ENCODE measurements at regions not wholly inside any gene's neighbourhood (a gene's known extent, or its start where the extent isn't known, plus 50 kb on each side); places are given as distances from the start of the nearest gene placed in this dataset.

DNA sequence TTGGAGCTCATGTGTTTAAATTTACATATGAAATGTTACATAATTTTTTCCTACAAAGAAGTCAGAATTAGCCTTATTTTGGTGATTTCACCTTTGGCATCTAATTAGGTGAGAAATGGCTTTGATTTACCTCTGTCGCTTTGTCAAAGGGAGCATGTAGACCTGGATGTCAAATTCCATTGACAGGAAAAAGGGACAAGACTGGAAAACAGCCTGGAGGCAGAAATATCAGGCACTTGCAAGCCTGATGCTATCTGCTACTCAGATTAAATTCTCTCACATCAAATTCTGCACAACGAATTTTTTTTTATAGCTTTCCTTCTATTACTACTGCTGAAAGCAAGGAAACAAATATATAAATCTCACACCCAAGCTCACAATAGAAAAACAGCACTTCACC lies 54.1 kb upstream of the CTNND2 start:
- ATAC-seq: no peak

DNA sequence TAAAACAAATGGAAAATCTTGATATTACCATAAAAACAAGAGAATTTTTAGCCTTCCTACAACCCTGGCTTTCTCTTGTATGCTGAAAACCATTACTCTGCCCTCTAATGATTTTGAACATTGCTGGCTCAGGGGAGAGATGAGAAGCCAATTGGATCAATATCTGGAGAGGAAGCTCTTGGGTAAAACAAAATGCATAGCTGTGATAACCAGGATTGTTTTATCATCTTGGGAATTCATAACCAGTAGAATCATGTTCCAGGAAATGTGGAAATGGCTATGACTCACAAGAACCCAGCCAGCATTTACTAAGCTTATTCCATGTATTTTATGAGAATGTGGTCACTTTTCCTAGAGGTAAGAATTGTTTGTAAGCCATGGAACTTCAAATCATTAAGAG lies 51.1 kb upstream of the CTNND2 start:
- peaks cover 9 to 10% of the 10 kb centered on the region in 2 donors for H3K9me3 Mint-ChIP-seq
- H3K27ac Mint-ChIP-seq: no peak overlapping the region
- DNase-seq (ENCODE audit: low spot score in 2 of 2) (no peak), ATAC-seq (no peak)
- H3K36me3 Mint-ChIP-seq: no peaks in the 10 kb centered on the region

More for the DNA sequence above, 54.1 kb upstream of the CTNND2 start:
- DNase-seq (ENCODE audit: low spot score in 2 of 2): no peak
- Mint-ChIP-seq H3K27ac (no peak overlapping the region), H3K9me3 (peaks cover 6 to 9% of the 10 kb centered on the region in 2 donors), H3K36me3 (no peaks in the 10 kb centered on the region)
